HG02852 (cell line): ENCODE measurements at regions not wholly inside any gene's neighbourhood (a gene's known extent, or its start where the extent isn't known, plus 50 kb on each side); places are given as distances from the start of the nearest gene placed in this dataset.
"Not testable (repeated sequence)": the region's sequence is repeated elsewhere in the genome, so short reads cannot be mapped to it uniquely, and the experiment has no call there.

Source experiments
- ATAC-seq: cut with Tn5 transposase; IDR thresholded peaks from one replicate; pipeline ENCODE4 v1.9.1; 2021; ENCODE audit warnings: mild to moderate bottlenecking, moderate library complexity; ENCODE audit not compliant: unreplicated experiment

DNA sequence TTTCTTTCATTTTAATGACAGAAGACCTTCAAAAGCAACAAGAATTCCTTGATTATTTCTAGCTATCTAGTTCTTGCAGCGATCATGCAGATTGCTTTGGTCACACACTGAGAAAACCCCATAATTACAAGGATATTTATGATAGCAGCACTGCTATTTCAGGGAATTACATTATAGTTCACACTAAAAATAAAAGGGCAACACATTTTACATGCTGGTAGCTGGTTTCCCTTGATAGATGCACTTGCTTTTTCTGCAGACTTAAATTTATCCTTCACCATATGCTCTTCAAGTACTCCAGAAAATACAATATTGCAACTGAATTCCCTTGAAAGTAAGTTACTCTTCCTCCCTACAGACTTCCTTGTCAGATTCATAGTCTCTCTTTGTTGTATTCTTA lies 751.1 kb downstream of the CCDC85A start:
- ATAC-seq, result no peak

DNA sequence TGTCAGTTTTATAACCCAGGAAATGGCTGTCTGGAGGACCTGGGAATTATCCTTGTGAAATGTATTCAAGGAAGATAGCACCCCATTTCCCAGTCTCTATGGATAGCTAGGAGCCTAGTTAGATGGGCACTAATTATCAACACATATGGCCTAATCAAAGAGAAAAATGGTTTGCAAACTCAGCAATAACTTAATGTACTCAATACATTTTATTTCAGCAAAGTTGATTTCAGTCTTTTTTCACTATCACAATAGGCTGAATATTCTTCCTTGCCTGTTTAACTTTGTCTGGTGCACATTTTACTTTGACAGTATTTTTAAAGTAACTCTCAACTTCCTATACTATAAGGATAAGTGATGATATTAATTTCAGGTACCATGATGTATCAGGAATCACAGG lies 756.3 kb downstream of the CCDC85A start:
- no peak for ATAC-seq

- ATAC-seq, result no peak
Observed at GRCh38 chr2:56952871-56953270, 769.1 kb downstream of the CCDC85A start.

DNA sequence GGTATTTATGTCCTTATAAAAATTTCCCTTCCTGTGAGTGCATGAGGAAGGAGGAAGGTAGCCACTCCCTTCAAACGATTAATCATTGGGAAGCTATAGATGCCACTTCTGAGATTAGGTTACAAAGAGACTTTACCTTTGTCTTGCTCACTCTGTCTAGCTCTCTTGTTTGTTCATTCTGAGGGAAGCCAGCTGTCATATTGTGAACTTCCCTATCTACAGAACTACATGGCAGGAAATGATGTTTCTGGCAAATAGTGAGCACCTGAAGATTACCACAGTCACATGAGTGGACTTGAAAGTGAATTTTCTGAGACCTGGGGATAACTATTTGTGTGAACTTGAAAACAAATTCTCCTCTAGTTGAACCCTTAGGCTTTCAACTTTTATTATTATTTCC lies 776.8 kb downstream of the CCDC85A start:
- ATAC-seq, result no peak

- no peak for ATAC-seq
Observed at GRCh38 chr2:56962673-56963072, 778.9 kb downstream of the CCDC85A start.

- ATAC-seq, result no peak
Observed at GRCh38 chr2:56969513-56969912, 785.7 kb downstream of the CCDC85A start.

DNA sequence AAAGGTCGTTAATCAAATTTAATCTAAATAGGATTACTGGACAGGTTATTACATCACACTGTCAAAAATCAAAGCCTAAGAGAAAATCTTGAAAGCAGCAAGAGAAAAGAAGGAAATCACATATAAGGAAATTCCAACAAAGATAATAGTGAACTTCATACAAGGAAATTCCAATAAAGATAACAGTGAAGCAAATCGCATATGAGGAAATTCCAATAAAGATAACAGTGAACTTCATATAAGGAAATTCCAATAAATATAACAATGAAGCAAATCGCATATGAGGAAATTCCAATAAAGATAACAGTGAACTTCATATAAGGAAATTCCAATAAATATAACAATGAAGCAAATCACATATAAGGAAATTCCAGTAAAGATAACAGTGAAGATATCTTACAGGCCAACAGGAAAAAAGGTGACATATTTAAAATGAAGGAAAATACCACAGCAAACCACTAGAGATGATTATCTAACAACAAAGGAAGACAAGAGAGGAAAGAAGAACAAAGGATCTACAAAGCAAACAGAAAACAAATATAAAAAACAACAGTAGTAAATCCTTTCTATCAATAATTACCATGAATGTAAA lies 787.7 kb downstream of the CCDC85A start:
- ATAC-seq, result no peak

GRCh38 chr2:56981554-56981953 lies 797.8 kb downstream of the CCDC85A start:
- ATAC-seq, result no peak

- peak; percentile 56 for ATAC-seq
Observed at GRCh38 chr2:56985609-56986008, 801.8 kb downstream of the CCDC85A start.

DNA sequence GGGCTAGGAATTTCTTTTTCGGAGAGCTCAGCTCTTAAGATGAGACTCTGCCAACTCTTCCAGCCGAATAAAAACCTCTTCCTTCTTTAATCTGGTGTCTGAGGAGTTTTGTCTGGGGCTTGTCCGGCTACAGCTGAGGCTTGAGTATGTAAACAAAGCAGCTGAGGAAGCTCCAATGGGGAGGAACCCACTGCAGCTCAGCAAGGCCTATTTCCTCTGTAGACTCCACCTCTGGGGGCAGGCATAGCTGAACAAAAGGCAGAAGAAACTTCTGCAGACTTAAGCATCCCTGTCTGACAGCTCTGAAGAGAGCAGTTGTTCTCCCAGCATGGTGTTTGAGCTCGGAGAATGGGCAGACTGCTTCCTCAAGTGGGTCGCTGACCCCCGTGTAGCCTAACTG lies 838.7 kb downstream of the CCDC85A start:
- no peak for ATAC-seq

DNA sequence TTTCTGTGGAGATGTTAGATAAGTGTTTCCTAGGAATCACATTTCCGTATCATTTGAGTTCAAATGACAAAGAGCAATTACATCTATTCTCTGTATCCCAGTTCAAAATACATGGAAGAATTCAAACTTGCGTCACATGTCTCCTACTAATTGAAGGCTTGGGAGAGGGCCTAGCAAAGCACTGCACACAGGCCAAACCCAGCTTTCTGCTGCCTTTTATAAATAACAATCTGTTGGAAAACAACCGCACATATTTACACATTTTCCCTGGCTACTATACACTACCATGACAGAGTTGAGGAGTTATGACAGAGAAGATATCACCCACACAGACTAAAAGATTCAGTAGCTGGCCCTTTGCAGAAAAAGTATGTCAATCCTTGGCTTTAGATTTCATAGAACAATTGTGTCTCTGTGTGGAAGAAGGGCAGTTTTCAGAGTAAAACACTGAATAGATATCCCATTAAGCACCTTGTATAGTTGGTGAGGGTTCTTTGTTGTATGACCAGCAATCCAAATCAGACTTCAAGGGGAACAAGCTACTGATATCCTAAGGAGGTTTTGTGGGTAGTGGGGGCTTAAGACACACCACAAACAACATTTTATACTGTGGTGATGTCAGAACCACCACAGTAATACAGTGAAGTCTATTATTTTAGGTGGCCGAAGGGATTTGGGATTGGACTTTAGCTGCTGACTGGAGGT lies 861.3 kb downstream of the CCDC85A start:
- ATAC-seq, result no peak

- no peak for ATAC-seq
Observed at GRCh38 chr2:57049273-57049672, 865.5 kb downstream of the CCDC85A start.

DNA sequence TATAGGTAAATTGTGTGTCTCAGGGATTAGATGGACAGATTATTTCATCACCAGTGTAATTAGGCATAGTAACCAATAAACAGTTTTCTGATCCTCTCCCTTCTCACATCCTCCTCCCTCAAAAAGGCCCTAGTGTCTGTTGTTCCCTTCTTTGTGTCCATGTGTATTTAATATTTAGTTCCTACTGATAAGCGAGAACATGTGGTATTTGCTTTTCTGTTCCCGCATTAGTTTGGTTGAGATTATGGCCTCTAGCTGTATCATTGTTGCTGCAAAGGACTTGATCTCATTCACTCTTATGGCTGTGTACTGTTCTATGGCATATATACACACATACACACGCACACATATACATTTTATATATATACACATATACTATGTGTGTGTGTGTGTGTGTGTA lies 866.2 kb downstream of the CCDC85A start:
- no peak for ATAC-seq

DNA sequence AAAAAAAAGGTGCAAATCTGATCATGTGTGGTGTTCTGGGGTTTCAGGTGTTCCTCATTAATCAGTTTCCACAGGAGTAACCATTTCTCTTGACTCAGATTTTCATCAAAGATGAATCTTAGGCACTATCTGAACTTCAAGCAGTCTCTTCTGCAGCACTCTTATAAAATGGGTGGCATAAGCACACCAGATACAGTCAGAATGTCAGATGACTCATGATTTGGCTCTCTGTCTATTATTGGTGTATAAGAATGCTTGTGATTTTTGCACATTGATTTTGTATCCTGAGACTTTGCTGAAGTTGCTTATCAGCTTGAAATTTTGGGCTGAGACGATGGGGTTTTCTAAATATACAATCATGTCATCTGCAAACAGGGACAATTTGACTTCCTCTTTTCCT lies 882.5 kb downstream of the CCDC85A start:
- ATAC-seq, result not testable (repeated sequence)

DNA sequence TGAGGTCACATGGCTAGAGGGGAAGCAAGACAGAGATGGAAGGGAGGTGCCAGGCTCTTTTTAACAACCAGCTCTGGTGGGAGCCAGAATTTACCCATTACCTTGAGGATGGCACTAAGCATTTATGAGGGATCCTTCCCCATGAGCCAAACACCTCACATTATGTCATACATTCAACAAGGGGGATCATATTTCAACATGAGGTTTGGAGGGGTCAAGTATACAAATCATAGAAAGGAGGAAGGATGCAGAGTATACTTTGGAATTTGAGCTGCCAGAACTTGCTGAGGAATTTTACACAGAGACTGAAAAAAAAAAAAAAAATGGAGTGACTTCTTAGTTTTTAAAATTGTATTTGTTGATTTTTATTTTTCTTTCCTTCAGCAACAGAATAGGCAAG lies 891.4 kb downstream of the CCDC85A start:
- no peak for ATAC-seq

- ATAC-seq, result no peak
Observed at GRCh38 chr2:57080035-57080434, 896.2 kb downstream of the CCDC85A start.

DNA sequence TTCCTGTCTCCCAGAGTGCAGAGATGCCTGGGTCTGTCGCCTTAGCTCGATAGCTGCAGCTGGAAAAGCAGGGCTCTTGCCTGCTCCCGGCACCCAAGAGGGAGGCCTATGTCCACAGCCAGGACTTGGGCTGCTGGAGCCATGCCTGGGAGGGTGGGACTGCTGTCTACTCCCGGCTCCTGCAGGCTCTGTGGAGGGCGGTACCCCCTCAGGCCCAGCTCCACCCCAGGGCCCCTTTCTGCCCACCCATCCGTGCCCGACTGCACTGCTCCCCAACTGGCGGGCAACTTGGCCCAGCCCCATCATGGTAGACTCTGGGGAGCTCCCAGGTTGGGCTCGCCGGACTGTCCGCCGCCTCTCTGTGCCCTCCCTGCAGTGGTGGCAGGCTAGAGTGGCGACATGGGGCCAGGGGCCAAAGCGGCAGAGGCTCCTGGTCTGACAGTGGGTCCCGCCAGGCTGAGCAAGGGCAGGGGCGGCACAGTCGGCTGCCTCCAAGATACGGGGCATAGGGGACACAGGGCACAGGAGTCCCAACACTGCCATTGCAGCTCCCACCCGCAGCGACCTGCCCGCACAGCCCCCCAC lies 901.0 kb downstream of the CCDC85A start:
- no peak for ATAC-seq

DNA sequence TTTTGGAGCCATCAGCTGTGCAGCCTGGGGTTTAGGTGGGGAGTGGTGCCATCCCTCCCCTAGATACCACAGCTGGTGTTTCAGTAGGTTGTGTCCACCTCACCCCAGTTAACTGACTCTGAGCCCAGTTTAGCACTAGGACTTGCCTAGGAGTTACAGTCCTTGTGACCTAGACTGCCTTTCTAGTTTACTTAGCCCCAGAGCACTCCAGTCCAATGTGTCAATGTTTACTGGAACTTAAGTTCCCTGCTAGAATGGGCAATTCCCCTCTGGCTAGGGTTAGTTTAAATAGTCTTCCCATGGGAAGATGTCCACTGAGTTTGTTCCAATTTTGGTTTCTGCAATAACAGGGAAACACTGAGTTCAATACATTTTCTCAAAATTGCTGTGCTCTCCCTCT lies 909.2 kb downstream of the CCDC85A start:
- no peak for ATAC-seq

GRCh38 chr2:57097855-57098254 lies 914.1 kb downstream of the CCDC85A start:
- ATAC-seq, result no peak

DNA sequence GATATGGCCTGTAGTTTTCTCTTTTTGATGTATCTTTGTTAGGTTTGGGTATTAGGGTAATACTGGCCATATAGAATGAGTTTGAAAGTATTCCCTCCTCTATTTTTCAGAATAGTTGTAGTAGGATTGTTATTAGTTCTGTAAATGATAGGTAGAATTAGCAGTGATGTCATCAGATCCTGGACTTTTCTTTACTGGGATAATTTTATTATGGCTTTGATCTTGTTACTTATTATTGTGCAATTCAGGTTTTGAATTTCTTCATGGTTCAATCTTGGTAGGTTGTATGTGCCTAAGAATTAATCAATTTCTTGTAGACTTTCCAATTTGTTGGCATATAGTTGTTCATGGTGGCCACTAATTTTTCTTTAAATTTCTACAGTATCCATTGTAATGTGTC lies 916.6 kb downstream of the CCDC85A start:
- no peak for ATAC-seq

DNA sequence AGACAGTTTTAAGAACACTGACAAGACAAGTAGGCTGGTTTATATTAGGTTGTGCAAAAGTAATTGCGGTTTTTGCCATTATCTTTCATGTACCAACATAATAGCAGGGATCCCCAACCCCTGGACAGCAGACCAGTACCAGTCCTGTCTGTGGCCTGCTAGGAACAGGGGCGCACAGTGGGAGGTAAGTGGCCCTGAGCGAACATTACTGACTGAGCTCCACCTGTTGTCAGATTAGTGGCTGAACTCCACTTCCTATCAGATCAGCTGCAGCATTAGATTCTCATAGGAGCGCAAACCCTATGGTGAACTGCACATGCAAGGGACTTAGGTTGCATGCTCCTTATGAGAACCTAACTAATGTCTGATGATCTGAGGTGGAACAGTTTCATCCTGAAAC lies 921.9 kb downstream of the CCDC85A start:
- ATAC-seq, result no peak

DNA sequence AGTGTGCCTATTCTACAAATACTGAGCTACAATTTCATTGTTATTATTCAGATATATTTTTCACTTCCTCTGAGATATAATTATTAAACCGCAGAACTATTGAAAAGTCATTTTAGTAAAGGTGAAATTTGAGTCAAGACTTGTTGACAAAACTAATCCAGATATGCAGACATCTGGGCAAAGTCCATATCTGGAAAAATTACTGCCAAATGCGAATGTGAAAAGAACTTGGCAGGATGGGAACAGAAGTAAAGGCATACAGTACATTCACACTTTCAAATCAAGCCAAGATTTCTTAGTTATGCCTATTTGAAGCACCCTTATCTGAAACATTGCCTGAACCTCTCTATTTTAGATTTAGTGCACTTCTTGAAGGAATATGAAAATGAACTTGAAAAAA lies 923.6 kb downstream of the CCDC85A start:
- ATAC-seq, result no peak

GRCh38 chr2:57111531-57111930 lies 927.7 kb downstream of the CCDC85A start:
- no peak for ATAC-seq
